ENCODE measurements at regions not wholly inside any gene's neighbourhood (a gene's known extent, or its start where the extent isn't known, plus 50 kb on each side); places are given as distances from the start of the nearest gene placed in this dataset.

DNA sequence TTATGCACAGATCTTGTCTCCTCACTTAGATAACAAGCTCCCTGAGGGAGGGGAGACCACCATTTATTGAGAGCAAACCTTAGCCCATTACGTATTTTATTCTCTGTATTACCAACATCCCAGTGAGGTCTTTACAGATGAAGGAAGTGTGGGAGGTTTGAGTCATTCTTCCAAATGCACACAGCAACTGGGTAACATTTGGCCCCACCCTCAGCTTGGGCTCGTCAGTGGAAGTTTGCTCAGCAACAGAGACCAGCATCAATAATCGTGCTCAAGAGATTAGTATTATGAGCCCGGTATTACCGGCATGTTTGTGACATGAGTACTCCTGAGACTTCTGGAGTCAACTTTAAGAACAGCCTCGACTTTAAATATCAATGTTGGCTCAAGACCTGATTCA, 168.6 kb downstream of the ETAA1 start:
- peak; percentile 89 to 93 for DNase-seq (ENCODE audit: low read depth in 2 of 2)
- H3K4me3 ChIP-seq (replicated peaks in 1 of 2; ENCODE audit: low read depth in 2 of 2, low read length in 2 of 2), result no peak overlapping the region
- TF ChIP-seq, protein P1, sequence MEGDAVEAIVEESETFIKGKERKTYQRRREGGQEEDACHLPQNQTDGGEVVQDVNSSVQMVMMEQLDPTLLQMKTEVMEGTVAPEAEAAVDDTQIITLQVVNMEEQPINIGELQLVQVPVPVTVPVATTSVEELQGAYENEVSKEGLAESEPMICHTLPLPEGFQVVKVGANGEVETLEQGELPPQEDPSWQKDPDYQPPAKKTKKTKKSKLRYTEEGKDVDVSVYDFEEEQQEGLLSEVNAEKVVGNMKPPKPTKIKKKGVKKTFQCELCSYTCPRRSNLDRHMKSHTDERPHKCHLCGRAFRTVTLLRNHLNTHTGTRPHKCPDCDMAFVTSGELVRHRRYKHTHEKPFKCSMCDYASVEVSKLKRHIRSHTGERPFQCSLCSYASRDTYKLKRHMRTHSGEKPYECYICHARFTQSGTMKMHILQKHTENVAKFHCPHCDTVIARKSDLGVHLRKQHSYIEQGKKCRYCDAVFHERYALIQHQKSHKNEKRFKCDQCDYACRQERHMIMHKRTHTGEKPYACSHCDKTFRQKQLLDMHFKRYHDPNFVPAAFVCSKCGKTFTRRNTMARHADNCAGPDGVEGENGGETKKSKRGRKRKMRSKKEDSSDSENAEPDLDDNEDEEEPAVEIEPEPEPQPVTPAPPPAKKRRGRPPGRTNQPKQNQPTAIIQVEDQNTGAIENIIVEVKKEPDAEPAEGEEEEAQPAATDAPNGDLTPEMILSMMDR (IDR thresholded peaks at IDR 0.05; ENCODE audit: low read depth, low read length), result no peak

DNA sequence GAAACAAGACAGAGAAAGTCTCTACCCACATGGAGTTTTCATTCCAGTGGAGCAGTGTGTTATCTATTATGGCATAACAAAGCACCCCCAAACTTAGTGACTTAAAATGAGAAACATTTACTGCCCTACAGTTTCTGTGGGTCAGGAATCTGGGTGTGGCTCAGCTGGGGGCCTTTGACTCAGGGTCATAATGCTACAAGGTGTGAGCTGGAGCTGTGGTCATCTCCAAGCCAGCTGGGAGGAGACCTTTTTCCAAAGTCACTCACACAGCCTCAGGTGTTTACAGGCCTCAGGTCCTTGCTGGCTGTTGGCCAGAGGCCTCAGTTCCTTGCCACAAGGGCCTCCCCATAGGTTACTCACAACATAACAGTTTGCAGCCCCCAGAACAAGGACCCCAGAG, 169.2 kb downstream of the ETAA1 start:
- DNase-seq (ENCODE audit: low read depth in 2 of 2), result no peak
- TF ChIP-seq, protein P1 (IDR thresholded peaks at IDR 0.05; ENCODE audit: low read depth, low read length), result no peak
- no peak overlapping the region for H3K4me3 ChIP-seq (replicated peaks in 1 of 2; ENCODE audit: low read depth in 2 of 2, low read length in 2 of 2)

DNA sequence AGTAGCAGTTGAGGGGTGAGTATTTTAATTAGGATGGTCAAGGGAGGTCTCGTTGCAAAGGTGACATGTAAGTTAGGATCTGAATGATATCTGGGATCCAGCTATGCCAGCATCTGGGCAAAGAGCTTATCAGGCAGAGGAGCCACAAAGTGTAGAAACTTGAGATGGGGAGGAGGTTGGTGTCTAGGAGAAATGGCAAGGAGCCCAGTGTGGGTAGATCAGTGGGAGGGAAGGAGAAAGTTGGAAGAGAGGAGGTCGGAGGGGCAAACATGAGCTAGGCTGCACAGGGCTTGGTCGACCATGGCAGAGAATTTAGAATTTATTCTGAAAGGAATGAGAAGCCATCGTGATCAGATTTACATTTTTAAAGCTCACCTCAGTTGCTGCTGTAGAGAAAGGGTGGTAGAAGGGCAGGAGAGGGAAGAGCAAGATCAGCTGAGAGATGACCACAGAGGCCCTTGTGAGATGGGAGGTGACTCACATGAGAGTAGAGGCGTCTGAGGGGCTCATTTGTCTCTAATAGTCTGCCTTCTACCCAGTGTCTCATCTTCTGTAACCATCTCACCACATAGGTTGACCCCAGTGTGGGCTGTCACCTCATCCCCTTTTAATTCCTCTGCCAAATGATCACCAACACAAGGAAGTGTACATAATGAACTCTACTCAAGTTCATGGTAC, 170.0 kb downstream of the ETAA1 start:
- TF ChIP-seq, protein P1 (IDR thresholded peaks at IDR 0.05; ENCODE audit: low read depth, low read length), result no peak
- no peak overlapping the region for H3K4me3 ChIP-seq (replicated peaks in 1 of 2; ENCODE audit: low read depth in 2 of 2, low read length in 2 of 2)
- peak in 1 of 2 donors; percentile 35 for DNase-seq (ENCODE audit: low read depth in 2 of 2)

DNA sequence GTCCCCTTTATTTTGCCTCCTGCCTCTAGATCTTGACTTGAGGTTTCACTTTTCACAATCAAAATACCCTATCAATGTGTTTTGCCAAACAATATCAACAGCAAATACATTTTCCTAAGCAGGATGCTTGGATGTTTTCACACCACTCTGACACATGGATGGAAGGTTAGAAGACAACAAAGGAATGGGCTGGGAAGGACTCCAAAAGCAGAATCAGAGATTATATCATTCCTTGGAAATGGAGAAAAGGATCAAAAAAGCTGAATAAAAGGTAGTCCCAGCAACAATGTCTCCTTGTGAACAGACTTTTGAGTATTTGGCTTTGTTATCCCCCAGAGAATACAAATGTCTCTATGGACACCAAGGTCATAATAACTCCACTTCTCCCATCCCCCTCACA, 170.8 kb downstream of the ETAA1 start:
- no peak overlapping the region for H3K4me3 ChIP-seq (replicated peaks in 1 of 2; ENCODE audit: low read depth in 2 of 2, low read length in 2 of 2)
- no peak for DNase-seq (ENCODE audit: low read depth in 2 of 2)
- TF ChIP-seq, protein P1 (IDR thresholded peaks at IDR 0.05; ENCODE audit: low read depth, low read length), result no peak

DNA sequence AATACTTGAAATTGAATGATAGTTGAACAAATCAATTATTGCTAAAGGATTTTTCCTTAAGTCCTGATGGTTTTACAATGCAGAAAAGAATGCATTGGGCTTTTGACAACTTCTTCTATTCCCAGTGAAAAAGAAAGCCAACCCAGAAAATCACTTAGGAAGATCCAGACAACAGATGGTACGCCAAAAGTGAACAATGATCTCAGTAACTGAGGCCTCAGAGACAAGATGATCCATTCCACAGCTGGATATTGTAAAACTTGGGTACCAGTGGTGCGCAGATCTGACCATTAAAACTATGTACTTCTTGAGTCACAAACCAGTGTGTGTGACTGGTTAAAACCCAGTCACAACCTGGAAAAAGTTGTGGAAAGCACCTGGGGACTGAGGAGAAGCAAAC, 173.5 kb downstream of the ETAA1 start:
- DNase-seq (ENCODE audit: low read depth in 2 of 2), result no peak
- TF ChIP-seq, protein P1 (IDR thresholded peaks at IDR 0.05; ENCODE audit: low read depth, low read length), result no peak
- H3K4me3 ChIP-seq (replicated peaks in 1 of 2; ENCODE audit: low read depth in 2 of 2, low read length in 2 of 2), result no peak overlapping the region

DNA sequence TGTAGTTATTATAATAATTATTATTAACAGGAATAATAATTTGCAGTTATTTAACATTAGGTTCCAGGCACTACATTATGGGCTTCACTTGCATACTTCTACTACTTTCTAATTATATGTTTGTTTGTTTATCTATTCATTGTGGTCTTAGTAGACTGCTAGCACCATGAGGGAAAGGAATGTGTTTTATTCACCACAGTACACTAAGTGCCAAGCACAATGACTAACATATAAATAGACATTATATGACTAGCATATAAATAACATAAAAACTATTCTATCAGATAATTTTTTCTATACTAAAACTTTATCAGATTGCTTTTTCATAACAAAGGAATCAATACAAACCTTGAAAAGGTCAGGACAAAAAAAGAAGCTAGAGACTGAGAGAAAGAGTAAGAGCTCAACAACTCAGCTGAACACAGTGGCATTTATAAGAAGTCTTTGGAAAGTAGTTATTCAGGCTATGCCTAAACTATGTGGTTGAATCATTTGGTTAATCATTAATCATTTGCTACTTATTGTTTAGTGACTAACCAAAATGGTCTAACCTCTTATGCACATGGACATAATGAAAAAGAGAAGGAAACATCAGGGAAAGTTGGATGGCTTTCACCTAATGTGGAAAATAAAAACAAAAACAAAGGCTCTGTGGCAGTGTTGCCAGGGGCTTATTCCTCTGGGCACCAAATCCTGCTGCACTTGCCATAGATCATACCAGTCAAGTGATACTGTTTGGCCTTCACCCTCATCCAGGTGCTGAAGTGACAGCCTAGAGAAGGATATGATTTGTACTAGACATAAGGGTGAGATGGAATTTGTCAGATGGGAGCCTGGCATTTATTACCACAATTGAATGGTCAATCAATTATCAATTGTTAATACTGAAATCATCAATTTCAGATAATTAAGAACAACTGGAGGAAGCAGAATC, 174.9 kb downstream of the ETAA1 start:
- DNase-seq (ENCODE audit: low read depth in 2 of 2), result peak in 1 of 2 donors; percentile 64
- TF ChIP-seq, protein P1 (IDR thresholded peaks at IDR 0.05; ENCODE audit: low read depth, low read length), result no peak
- H3K4me3 ChIP-seq (replicated peaks in 1 of 2; ENCODE audit: low read depth in 2 of 2, low read length in 2 of 2), result no peak overlapping the region

Data from cardiac fibroblast (primary cell).